ENCODE measurements at regions not wholly inside any gene's neighbourhood (a gene's known extent, or its start where the extent isn't known, plus 50 kb on each side); places are given as distances from the start of the nearest gene placed in this dataset.

DNA sequence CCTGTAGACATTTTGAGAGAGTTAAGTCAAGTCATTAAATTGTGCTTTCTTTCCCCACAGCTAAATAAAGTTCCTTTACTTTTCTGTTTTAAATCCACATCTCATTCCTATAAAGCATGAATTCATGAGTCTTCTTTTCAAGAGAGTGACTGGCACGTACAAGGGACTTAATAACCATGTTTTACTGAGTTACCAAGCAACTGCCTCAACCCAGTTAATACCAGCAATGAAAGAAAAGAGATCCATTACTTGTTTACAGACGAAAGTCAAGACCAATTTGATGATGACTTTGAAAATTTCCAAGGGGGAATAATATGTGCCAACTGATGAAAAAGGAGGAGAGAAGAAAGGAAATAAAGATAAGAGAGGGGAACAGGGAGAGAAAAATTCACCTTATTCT lies 1082.5 kb upstream of the GYPC start:
- TF ChIP-seq, protein P1, sequence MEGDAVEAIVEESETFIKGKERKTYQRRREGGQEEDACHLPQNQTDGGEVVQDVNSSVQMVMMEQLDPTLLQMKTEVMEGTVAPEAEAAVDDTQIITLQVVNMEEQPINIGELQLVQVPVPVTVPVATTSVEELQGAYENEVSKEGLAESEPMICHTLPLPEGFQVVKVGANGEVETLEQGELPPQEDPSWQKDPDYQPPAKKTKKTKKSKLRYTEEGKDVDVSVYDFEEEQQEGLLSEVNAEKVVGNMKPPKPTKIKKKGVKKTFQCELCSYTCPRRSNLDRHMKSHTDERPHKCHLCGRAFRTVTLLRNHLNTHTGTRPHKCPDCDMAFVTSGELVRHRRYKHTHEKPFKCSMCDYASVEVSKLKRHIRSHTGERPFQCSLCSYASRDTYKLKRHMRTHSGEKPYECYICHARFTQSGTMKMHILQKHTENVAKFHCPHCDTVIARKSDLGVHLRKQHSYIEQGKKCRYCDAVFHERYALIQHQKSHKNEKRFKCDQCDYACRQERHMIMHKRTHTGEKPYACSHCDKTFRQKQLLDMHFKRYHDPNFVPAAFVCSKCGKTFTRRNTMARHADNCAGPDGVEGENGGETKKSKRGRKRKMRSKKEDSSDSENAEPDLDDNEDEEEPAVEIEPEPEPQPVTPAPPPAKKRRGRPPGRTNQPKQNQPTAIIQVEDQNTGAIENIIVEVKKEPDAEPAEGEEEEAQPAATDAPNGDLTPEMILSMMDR (conservative IDR thresholded peaks at IDR 0.05 in 1 of 2, IDR thresholded peaks at IDR 0.05 in 1 of 2; ENCODE audit: low read depth in 1 of 2, low read length in 2 of 2): no peak
- TF ChIP-seq EZH2 (IDR thresholded peaks at IDR 0.05; ENCODE audit: low read length, missing control alignments): no peak

Data from fibroblast of lung (primary cell).